Stimulated activated naive CD8-positive, alpha-beta T cell treated with anti-CD3 and anti-CD28 coated beads, Interleukin-15, amount 100 ng/mL, for 72 hours (primary cell): ENCODE measurements at regions not wholly inside any gene's neighbourhood (a gene's known extent, or its start where the extent isn't known, plus 50 kb on each side); places are given as distances from the start of the nearest gene placed in this dataset.

Experiments used
- ATAC-seq: fragments of 150-1000 bp; cut with Tn5 transposase; 2 replicates; pipeline ENCODE4 v1.10.0; 2021; ENCODE audit warnings: mild to moderate bottlenecking, moderate library complexity
- DNase-seq, 2 donors: peaks; one replicate each; pipeline ENCODE4 v3.0.0; 2021 to 2022
- H3K27ac Mint-ChIP-seq, 2 donors: one replicate each; pipeline ENCODE4 v1.8.0; 2022; ENCODE audit warnings: mild to moderate bottlenecking in 2 of 2, mixed read lengths in 2 of 2, moderate library complexity in 2 of 2
- H3K27me3 Mint-ChIP-seq: one replicate; pipeline ENCODE4 v1.8.0; 2022; ENCODE audit warnings: mixed read lengths
- H3K4me1 Mint-ChIP-seq: one replicate; pipeline ENCODE4 v1.8.0; 2022; ENCODE audit warnings: mild to moderate bottlenecking, mixed read lengths
- H3K4me3 Mint-ChIP-seq, 2 donors: one replicate each; pipeline ENCODE4 v1.8.0; 2022; ENCODE audit warnings: mild to moderate bottlenecking in 2 of 2, mixed read lengths in 2 of 2, moderate library complexity in 1 of 2
- H3K9me3 Mint-ChIP-seq, 2 donors: one replicate each; pipeline ENCODE4 v1.8.0; 2022; ENCODE audit warnings: mixed read lengths in 2 of 2

GRCh38 chr2:23200068-23200786 lies 184.8 kb upstream of the KLHL29 start:
- H3K27me3 Mint-ChIP-seq = no peaks in the 10 kb centered on the region
- H3K4me3 Mint-ChIP-seq = no peak overlapping the region
- no peak overlapping the region for H3K27ac Mint-ChIP-seq
- H3K9me3 Mint-ChIP-seq = peaks cover 7 to 11% of the 10 kb centered on the region in 2 donors
- no peaks in the 10 kb centered on the region for H3K4me1 Mint-ChIP-seq
- DNase-seq (no peak), ATAC-seq (no peak)

GRCh38 chr2:23200787-23201114 lies 184.2 kb upstream of the KLHL29 start:
- Mint-ChIP-seq H3K27me3 (peaks cover 3% of the 10 kb centered on the region), H3K4me1 (no peaks in the 10 kb centered on the region), H3K9me3 (peaks cover 7 to 11% of the 10 kb centered on the region in 2 donors), H3K27ac (no peak overlapping the region), H3K4me3 (no peak overlapping the region)
- no peak for ATAC-seq
- no peak for DNase-seq

- ATAC-seq (no peak), DNase-seq (no peak)
- peaks cover 7 to 11% of the 10 kb centered on the region in 2 donors for H3K9me3 Mint-ChIP-seq
- H3K4me3 Mint-ChIP-seq = no peak overlapping the region
- peaks cover 18% of the 10 kb centered on the region for H3K27me3 Mint-ChIP-seq
- H3K27ac Mint-ChIP-seq = no peak overlapping the region
- H3K4me1 Mint-ChIP-seq = no peaks in the 10 kb centered on the region
Measured at GRCh38 chr2:23203383-23203782, 181.6 kb upstream of the KLHL29 start.

GRCh38 chr2:23204685-23205242 lies 180.2 kb upstream of the KLHL29 start:
- no peak overlapping the region for H3K27ac Mint-ChIP-seq
- DNase-seq (no peak), ATAC-seq (no peak)
- H3K27me3 Mint-ChIP-seq = peaks cover 30% of the 10 kb centered on the region
- H3K4me3 Mint-ChIP-seq = no peak overlapping the region
- H3K4me1 Mint-ChIP-seq = no peaks in the 10 kb centered on the region
- H3K9me3 Mint-ChIP-seq = peaks cover 7 to 11% of the 10 kb centered on the region in 2 donors

- no peak for DNase-seq
- Mint-ChIP-seq H3K27me3 (peaks cover 34% of the 10 kb centered on the region), H3K4me3 (no peak overlapping the region), H3K27ac (no peak overlapping the region), H3K9me3 (peaks cover 6 to 7% of the 10 kb centered on the region in 2 donors), H3K4me1 (no peaks in the 10 kb centered on the region)
- ATAC-seq = no peak
Measured at GRCh38 chr2:23206650-23207049, 178.3 kb upstream of the KLHL29 start.

- Mint-ChIP-seq H3K4me3 (no peak overlapping the region), H3K27me3 (peaks cover 34% of the 10 kb centered on the region), H3K27ac (no peak overlapping the region), H3K4me1 (no peaks in the 10 kb centered on the region), H3K9me3 (peaks cover 6 to 7% of the 10 kb centered on the region in 2 donors)
- ATAC-seq (no peak), DNase-seq (no peak)
Measured at GRCh38 chr2:23207871-23208270, 177.1 kb upstream of the KLHL29 start.

- Mint-ChIP-seq H3K9me3 (peaks cover 4 to 5% of the 10 kb centered on the region in 2 donors), H3K27ac (no peak overlapping the region), H3K27me3 (peaks cover 34% of the 10 kb centered on the region), H3K4me3 (no peak overlapping the region), H3K4me1 (no peaks in the 10 kb centered on the region)
- ATAC-seq = no peak
- DNase-seq = no peak
Measured at GRCh38 chr2:23208339-23208738, 176.6 kb upstream of the KLHL29 start.

GRCh38 chr2:23209059-23209458 lies 175.9 kb upstream of the KLHL29 start:
- peaks cover 34% of the 10 kb centered on the region for H3K27me3 Mint-ChIP-seq
- ATAC-seq = no peak
- DNase-seq = no peak
- H3K4me3 Mint-ChIP-seq = no peak overlapping the region
- H3K9me3 Mint-ChIP-seq = no peaks in the 10 kb centered on the region
- no peak overlapping the region for H3K27ac Mint-ChIP-seq
- H3K4me1 Mint-ChIP-seq = no peaks in the 10 kb centered on the region

GRCh38 chr2:23211987-23212583 lies 172.9 kb upstream of the KLHL29 start:
- H3K4me3 Mint-ChIP-seq = no peak overlapping the region
- DNase-seq (no peak), ATAC-seq (no peak)
- peak overlapping the region in 1 of 2 donors; percentile 59 for H3K27ac Mint-ChIP-seq
- H3K4me1 Mint-ChIP-seq = no peaks in the 10 kb centered on the region
- H3K27me3 Mint-ChIP-seq = peaks cover 25% of the 10 kb centered on the region
- peaks cover 0 to 13% of the 10 kb centered on the region in 2 donors for H3K9me3 Mint-ChIP-seq

- Mint-ChIP-seq H3K9me3 (peaks cover 0 to 13% of the 10 kb centered on the region in 2 donors), H3K27me3 (peaks cover 16% of the 10 kb centered on the region), H3K27ac (no peak overlapping the region), H3K4me1 (no peaks in the 10 kb centered on the region), H3K4me3 (no peak overlapping the region)
- no peak for DNase-seq
- ATAC-seq = no peak
Measured at GRCh38 chr2:23213196-23213595, 171.8 kb upstream of the KLHL29 start.

GRCh38 chr2:23215016-23215415 lies 170.0 kb upstream of the KLHL29 start:
- Mint-ChIP-seq H3K9me3 (peaks cover 0 to 13% of the 10 kb centered on the region in 2 donors), H3K4me3 (no peak overlapping the region), H3K27me3 (peaks cover 2% of the 10 kb centered on the region), H3K4me1 (no peaks in the 10 kb centered on the region), H3K27ac (no peak overlapping the region)
- ATAC-seq (no peak), DNase-seq (no peak)

- H3K4me3 Mint-ChIP-seq = no peak overlapping the region
- DNase-seq (no peak), ATAC-seq (no peak)
- H3K4me1 Mint-ChIP-seq = no peaks in the 10 kb centered on the region
- H3K9me3 Mint-ChIP-seq = peaks cover 0 to 13% of the 10 kb centered on the region in 2 donors
- H3K27me3 Mint-ChIP-seq = no peaks in the 10 kb centered on the region
- H3K27ac Mint-ChIP-seq = no peak overlapping the region
Measured at GRCh38 chr2:23219666-23220065, 165.3 kb upstream of the KLHL29 start.

- no peaks in the 10 kb centered on the region for H3K27me3 Mint-ChIP-seq
- ATAC-seq (no peak), DNase-seq (no peak)
- H3K4me3 Mint-ChIP-seq = no peak overlapping the region
- no peaks in the 10 kb centered on the region for H3K4me1 Mint-ChIP-seq
- H3K27ac Mint-ChIP-seq = no peak overlapping the region
- H3K9me3 Mint-ChIP-seq = peaks cover 0 to 6% of the 10 kb centered on the region in 2 donors
Measured at GRCh38 chr2:23220513-23221094, 164.4 kb upstream of the KLHL29 start.

GRCh38 chr2:23221236-23221635 lies 163.7 kb upstream of the KLHL29 start:
- no peak for DNase-seq
- no peaks in the 10 kb centered on the region for H3K27me3 Mint-ChIP-seq
- no peak for ATAC-seq
- no peak overlapping the region for H3K27ac Mint-ChIP-seq
- H3K4me3 Mint-ChIP-seq = no peak overlapping the region
- no peaks in the 10 kb centered on the region for H3K4me1 Mint-ChIP-seq
- no peaks in the 10 kb centered on the region for H3K9me3 Mint-ChIP-seq

GRCh38 chr2:23221901-23222300 lies 163.1 kb upstream of the KLHL29 start:
- Mint-ChIP-seq H3K4me3 (no peak overlapping the region), H3K4me1 (no peaks in the 10 kb centered on the region)
- no peak for ATAC-seq

GRCh38 chr2:23230885-23231284 lies 154.1 kb upstream of the KLHL29 start:
- DNase-seq (no peak), ATAC-seq (no peak)
- no peaks in the 10 kb centered on the region for H3K4me1 Mint-ChIP-seq
- H3K27me3 Mint-ChIP-seq = peaks cover 16% of the 10 kb centered on the region
- H3K4me3 Mint-ChIP-seq = no peak overlapping the region
- H3K27ac Mint-ChIP-seq = no peak overlapping the region
- no peaks in the 10 kb centered on the region for H3K9me3 Mint-ChIP-seq

More at GRCh38 chr2:23221901-23222300, 163.1 kb upstream of the KLHL29 start:
- Mint-ChIP-seq H3K27ac (no peak overlapping the region), H3K9me3 (no peaks in the 10 kb centered on the region), H3K27me3 (no peaks in the 10 kb centered on the region)
- no peak for DNase-seq
